Type B pancreatic cell (in vitro differentiated cells): ENCODE measurements at regions not wholly inside any gene's neighbourhood (a gene's known extent, or its start where the extent isn't known, plus 50 kb on each side); places are given as distances from the start of the nearest gene placed in this dataset.
A peak's percentile ranks its signal among the peaks of the same experiment; 100 is the strongest.

ENCODE experiments used
- DNase-seq: peaks from one replicate; pipeline ENCODE4 v3.0.0; 2021; ENCODE audit warnings: mixed read lengths; ENCODE audit not compliant: unreplicated experiment; ENCODE audit errors: extremely low spot score
- H3K27ac Mint-ChIP-seq: 2 replicates; pipeline ENCODE4 v1.8.0; 2021; ENCODE audit warnings: mild to moderate bottlenecking, mixed read lengths
- H3K27me3 Mint-ChIP-seq: 2 replicates; pipeline ENCODE4 v1.8.0; 2021; ENCODE audit warnings: mixed read lengths
- H3K36me3 Mint-ChIP-seq: 2 replicates; pipeline ENCODE4 v1.8.0; 2021; ENCODE audit warnings: mixed read lengths
- H3K4me1 Mint-ChIP-seq: one replicate; pipeline ENCODE4 v1.8.0; 2021; ENCODE audit warnings: mixed read lengths; ENCODE audit not compliant: unreplicated experiment
- H3K4me3 Mint-ChIP-seq: 2 replicates; pipeline ENCODE4 v1.8.0; 2021; ENCODE audit warnings: mild to moderate bottlenecking, mixed read lengths
- H3K9me3 Mint-ChIP-seq: 2 replicates; pipeline ENCODE4 v1.8.0; 2021; ENCODE audit warnings: mixed read lengths
- TF ChIP-seq, protein P1 (sequence below): fragments of 200-600 bp; sonication (generic); conservative IDR thresholded peaks from 2 replicates; pipeline ENCODE4 v1.5.0; 2021; ENCODE audit warnings: antibody characterized with exemption, mild to moderate bottlenecking

DNA sequence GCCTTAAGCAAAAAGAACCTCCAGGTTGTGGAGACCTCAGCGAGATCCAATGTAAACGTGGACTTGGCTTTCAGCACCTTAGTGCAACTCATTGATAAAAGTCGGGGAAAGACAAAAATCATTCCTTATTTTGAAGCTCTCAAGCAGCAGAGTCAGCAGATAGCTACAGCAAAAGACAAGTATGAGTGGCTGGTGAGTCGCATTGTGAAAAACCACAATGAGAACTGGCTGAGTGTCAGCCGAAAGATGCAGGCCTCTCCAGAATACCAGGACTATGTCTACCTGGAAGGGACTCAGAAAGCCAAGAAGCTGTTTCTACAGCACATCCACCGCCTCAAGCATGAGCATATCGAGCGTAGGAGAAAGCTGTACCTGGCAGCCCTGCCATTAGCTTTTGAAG, 58.5 kb downstream of the ARHGAP35 start:
- H3K27me3 Mint-ChIP-seq: no peaks in the 10 kb centered on the region
- no peak overlapping the region for H3K27ac Mint-ChIP-seq
- H3K9me3 Mint-ChIP-seq: no peaks in the 10 kb centered on the region
- TF ChIP-seq, protein P1, sequence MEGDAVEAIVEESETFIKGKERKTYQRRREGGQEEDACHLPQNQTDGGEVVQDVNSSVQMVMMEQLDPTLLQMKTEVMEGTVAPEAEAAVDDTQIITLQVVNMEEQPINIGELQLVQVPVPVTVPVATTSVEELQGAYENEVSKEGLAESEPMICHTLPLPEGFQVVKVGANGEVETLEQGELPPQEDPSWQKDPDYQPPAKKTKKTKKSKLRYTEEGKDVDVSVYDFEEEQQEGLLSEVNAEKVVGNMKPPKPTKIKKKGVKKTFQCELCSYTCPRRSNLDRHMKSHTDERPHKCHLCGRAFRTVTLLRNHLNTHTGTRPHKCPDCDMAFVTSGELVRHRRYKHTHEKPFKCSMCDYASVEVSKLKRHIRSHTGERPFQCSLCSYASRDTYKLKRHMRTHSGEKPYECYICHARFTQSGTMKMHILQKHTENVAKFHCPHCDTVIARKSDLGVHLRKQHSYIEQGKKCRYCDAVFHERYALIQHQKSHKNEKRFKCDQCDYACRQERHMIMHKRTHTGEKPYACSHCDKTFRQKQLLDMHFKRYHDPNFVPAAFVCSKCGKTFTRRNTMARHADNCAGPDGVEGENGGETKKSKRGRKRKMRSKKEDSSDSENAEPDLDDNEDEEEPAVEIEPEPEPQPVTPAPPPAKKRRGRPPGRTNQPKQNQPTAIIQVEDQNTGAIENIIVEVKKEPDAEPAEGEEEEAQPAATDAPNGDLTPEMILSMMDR: no peak
- no peak for DNase-seq
- H3K36me3 Mint-ChIP-seq: peaks cover 43% of the 10 kb centered on the region
- H3K4me1 Mint-ChIP-seq: peaks cover 36% of the 10 kb centered on the region
- no peak overlapping the region for H3K4me3 Mint-ChIP-seq

DNA sequence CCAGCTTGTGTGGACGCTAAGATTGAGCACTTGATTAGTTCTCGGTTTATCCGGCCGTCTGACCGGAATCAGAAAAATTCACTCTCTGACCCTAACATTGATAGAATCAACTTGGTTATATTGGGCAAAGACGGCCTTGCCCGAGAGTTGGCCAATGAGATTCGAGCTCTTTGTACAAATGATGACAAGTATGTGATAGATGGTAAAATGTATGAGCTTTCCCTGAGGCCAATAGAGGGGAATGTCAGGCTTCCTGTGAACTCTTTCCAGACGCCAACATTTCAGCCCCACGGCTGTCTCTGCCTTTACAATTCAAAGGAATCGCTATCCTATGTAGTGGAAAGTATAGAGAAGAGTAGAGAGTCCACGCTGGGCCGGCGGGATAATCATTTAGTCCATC, 59.6 kb downstream of the ARHGAP35 start:
- TF ChIP-seq, protein P1: no peak
- Mint-ChIP-seq H3K27me3 (no peaks in the 10 kb centered on the region), H3K4me1 (peaks cover 40% of the 10 kb centered on the region), H3K4me3 (no peak overlapping the region), H3K27ac (no peak overlapping the region), H3K36me3 (peaks cover 48% of the 10 kb centered on the region), H3K9me3 (no peaks in the 10 kb centered on the region)
- DNase-seq: no peak

DNA sequence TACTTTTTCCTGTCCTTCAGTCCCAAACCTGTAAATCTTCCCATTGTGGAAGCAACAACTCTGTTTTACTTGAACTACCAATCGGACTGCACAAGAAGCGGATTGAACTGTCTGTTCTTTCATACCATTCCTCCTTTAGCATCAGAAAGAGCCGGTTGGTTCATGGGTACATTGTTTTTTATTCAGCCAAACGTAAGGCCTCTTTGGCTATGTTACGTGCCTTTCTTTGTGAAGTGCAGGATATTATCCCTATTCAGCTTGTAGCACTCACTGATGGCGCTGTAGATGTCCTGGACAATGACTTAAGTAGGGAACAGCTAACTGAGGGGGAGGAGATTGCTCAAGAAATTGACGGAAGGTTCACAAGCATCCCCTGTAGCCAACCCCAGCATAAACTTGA, 60.3 kb downstream of the ARHGAP35 start:
- Mint-ChIP-seq H3K27me3 (no peaks in the 10 kb centered on the region), H3K4me1 (peaks cover 43% of the 10 kb centered on the region), H3K9me3 (no peaks in the 10 kb centered on the region), H3K27ac (no peak overlapping the region), H3K4me3 (no peak overlapping the region), H3K36me3 (peaks cover 48% of the 10 kb centered on the region)
- TF ChIP-seq, protein P1: no peak
- DNase-seq: no peak

DNA sequence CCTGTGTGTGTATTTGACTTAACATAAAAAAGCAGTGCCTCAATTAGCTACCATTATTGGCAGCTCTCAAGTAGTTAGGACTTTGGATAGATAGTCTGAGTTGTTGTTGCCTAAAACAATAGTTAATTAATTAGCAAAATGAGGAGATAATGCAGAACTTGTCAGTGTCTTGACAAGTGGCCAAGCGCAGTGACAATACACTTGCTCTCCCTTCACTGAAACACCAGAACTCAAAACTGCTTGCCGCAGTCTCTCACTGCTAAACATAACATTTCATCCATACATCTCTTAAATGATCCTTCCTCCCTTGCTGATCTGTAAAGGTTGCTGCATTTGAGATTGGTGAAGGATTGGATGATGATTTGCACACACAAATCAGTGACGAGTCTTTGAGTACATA, 61.7 kb downstream of the ARHGAP35 start:
- TF ChIP-seq, protein P1: no peak
- H3K4me3 Mint-ChIP-seq: no peak overlapping the region
- H3K27me3 Mint-ChIP-seq: no peaks in the 10 kb centered on the region
- H3K27ac Mint-ChIP-seq: no peak overlapping the region
- DNase-seq: no peak
- peaks cover 48% of the 10 kb centered on the region for H3K36me3 Mint-ChIP-seq
- H3K9me3 Mint-ChIP-seq: no peaks in the 10 kb centered on the region
- peaks cover 46% of the 10 kb centered on the region for H3K4me1 Mint-ChIP-seq

DNA sequence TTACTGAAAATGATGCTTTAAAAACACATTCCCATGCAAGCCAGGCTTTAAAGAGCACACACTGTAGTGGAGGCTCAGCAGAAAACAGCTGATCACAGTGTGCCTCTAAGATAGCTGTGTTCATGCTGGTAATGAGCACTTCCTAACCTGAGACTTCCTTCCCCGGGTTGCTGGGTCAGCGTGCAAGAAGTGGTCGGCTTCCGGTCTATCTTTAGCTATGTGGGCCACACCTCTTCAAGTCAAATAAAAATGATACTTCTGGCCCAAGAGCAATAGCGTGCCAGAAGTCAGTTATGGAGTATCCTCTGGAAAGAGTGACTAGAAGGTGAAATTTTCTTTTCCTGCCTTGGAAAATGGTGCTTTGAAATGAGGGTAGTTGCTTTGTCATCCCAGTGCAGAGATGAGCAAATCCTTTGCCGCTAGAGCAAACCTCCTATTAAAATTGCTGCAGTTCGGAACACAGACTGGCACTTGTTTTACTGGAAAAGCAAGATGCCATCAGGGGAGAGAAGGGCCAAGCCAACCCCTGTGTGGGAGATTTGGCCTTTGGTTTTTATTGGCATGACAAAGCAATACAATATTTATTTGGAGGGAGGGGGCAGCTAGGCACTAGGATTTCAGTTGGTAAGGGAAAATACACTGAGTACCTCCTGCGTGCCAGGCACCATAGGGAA, 64.2 kb downstream of the ARHGAP35 start:
- TF ChIP-seq, protein P1: no peak
- no peak overlapping the region for H3K4me3 Mint-ChIP-seq
- H3K36me3 Mint-ChIP-seq: peaks cover 32% of the 10 kb centered on the region
- no peak for DNase-seq
- peak overlapping the region; percentile 61 for H3K27ac Mint-ChIP-seq
- no peaks in the 10 kb centered on the region for H3K27me3 Mint-ChIP-seq
- no peaks in the 10 kb centered on the region for H3K9me3 Mint-ChIP-seq
- H3K4me1 Mint-ChIP-seq: peaks cover 49% of the 10 kb centered on the region
